ENCODE measurements at regions not wholly inside any gene's neighbourhood (a gene's known extent, or its start where the extent isn't known, plus 50 kb on each side); places are given as distances from the start of the nearest gene placed in this dataset.

DNA sequence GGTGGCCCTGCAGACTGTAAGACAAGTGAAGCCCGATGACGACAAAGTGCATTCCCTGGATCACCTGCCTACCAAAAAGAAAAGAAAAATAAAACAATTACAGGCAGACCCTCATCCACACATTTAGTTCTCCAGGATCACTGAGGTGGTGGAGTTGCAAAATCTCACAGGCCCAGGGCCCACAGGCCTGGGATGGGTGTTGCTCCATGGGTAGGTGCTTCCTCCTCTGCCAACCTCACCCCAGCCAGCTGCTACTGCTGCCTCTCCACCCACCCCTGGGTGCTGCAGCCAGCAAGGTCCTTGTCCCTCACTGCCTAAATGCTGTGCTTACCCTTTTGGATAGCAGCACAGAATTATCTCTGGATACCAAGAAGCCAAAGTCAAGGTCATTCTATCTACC lies 146.4 kb upstream of the GALNT2 start:
- TF ChIP-seq, protein P1, sequence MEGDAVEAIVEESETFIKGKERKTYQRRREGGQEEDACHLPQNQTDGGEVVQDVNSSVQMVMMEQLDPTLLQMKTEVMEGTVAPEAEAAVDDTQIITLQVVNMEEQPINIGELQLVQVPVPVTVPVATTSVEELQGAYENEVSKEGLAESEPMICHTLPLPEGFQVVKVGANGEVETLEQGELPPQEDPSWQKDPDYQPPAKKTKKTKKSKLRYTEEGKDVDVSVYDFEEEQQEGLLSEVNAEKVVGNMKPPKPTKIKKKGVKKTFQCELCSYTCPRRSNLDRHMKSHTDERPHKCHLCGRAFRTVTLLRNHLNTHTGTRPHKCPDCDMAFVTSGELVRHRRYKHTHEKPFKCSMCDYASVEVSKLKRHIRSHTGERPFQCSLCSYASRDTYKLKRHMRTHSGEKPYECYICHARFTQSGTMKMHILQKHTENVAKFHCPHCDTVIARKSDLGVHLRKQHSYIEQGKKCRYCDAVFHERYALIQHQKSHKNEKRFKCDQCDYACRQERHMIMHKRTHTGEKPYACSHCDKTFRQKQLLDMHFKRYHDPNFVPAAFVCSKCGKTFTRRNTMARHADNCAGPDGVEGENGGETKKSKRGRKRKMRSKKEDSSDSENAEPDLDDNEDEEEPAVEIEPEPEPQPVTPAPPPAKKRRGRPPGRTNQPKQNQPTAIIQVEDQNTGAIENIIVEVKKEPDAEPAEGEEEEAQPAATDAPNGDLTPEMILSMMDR (IDR thresholded peaks at IDR 0.05 in 4 of 5, conservative IDR thresholded peaks at IDR 0.05 in 1 of 5), result no peak
- no peak for TF ChIP-seq POLR2A (IDR thresholded peaks at IDR 0.05)
